Activated CD4-positive, alpha-beta T cell treated with anti-CD3 and anti-CD28 coated beads, Interleukin-2, Interleukin-4, amounts not matched to agents 100 ng/mL and 50 ng/mL, durations not matched to agents 16 hours and 8 hours (primary cell): ENCODE measurements at regions not wholly inside any gene's neighbourhood (a gene's known extent, or its start where the extent isn't known, plus 50 kb on each side); places are given as distances from the start of the nearest gene placed in this dataset.

ENCODE experiments used
- DNase-seq: peaks from one replicate; pipeline ENCODE4 v3.0.0-alpha.2; 2020; ENCODE audit warnings: low spot score

DNA sequence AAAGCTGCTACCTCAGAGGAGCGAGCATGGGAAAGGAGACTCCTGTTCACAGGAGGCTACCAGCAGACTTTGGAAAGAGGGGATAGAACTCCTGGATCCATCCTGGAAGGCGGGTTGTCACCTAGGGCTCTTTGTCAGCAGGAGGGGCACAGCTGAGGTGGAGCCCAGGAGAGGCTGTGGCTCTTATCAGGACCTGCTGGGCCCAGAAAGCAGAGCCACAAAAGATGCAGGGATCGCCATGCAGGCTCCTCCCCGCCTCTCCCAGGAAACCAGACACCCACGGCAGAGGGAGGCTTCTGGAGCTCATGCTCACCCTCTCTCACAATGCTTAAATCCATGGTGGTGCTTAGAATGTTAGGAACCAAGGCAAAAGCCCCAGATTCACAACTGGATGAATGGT, 994.2 kb downstream of the UQCRFS1 start:
- no peak for DNase-seq

- no peak for DNase-seq
Observed at GRCh38 chr19:28217022-28217421, 995.9 kb downstream of the UQCRFS1 start.

DNA sequence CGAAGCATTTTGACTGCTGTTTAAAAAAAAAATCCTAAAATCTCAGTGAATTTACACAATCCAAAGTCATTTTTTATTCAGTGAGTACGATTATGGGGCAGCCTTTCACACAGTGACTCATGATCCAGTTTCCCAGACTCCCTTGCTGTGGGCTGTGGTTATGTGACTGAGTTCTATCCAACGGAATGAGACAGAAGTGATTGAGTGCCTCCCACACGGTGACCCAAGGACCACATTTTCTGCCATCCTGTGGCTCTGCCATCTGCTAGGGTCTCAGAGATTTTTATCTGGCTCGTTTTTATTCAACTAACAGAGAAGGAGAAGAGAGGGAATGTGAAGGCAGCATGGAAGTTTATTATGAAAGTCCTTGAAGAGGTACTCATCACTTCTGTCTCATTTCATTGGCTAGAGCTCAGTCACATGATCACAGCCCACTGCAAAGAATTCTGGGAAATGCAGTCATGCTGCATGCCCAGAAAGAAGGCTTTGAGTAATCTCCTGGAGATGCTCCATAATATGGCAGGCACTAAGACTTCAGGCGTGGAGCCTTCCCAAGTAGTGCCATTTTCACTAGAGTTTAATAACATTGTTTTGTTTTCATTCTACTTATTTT, 999.4 kb downstream of the UQCRFS1 start:
- DNase-seq: no peak

GRCh38 chr19:28210886-28211285, 1002.1 kb downstream of the UQCRFS1 start:
- DNase-seq: no peak

GRCh38 chr19:28208745-28209144, 1004.2 kb downstream of the UQCRFS1 start:
- no peak for DNase-seq

DNA sequence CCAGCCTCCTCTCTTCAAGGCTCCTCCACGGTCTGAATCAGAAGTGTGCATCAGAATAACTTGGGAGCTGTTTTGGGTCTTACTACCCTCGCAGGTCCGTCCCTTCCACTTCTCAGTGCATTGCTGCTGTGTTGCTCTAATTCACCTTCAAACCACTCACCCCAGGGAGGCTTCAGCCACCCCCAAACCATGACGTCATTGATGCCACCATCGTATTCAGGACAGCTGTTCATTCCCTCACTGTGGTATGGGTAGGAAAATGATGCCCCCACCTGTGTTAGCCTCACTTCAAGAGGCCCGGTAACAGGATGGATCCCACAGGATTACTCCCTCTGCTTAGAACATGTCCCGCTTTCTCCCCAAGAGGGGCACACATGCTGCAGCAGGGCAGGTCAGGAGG, 1005.7 kb downstream of the UQCRFS1 start:
- DNase-seq: no peak

- no peak for DNase-seq
Observed at GRCh38 chr19:28201462-28201943, 1011.4 kb downstream of the UQCRFS1 start.

GRCh38 chr19:28199323-28199722, 1013.6 kb downstream of the UQCRFS1 start:
- no peak for DNase-seq

GRCh38 chr19:28196961-28197360, 1016.0 kb downstream of the UQCRFS1 start:
- DNase-seq: no peak

DNA sequence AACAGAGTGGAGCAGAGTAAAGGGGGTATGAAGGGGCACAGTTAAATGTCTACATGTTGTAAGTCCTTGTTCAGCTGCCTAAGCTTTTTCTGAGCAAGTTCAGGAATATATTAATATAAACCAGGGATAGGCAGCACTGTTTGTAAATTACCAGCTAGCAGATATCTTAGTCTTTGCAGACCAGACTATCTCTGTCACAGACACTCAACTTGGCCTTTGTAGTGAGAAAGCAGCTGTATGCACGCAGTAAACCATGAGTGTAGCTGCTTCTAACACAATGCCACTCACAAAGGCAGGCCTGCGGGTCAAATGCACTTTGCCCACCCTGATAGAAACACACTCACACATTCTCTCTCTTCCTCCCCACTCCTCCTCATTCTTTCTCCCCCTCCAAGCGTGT, 1016.9 kb downstream of the UQCRFS1 start:
- no peak for DNase-seq

DNA sequence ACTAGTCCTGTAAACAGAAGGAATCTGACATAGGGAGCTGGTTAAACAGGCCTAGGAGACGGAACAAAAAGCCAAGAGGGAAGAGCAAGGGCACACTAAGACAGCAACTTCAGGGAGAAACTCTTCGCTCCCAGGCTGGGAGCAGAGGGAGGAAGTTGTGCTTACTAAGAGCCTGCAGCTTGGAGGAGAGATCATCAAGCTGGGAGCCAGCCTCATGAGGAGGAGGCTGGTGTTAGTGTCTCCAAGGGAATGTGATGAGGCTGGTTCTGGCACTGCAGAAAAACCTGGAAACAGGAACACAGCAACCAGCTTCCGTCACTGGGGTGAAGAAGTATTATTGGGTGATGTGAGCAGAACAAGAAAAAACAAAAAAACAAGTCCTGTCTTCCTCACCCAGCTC, 1027.3 kb downstream of the UQCRFS1 start:
- no peak for DNase-seq

DNA sequence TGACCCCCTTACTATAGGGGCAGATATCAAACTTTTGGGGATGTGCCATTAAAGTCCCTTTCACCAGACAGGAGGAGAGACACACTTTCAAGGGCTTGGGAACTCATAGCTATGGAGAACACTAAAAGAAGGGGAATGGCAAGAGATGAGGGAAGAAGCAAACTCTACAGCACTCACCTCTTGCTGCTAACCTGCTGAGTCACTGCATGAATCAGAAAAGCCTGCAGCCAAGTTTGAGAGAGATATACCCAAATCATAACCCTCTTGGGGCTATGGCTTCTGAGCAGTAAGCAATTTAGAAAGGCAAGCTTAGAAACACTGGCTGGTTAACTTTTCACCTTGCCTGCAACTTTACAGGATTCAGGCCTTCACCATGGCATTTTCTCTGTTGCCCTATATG, 1028.0 kb downstream of the UQCRFS1 start:
- DNase-seq: no peak

- no peak for DNase-seq
Observed at GRCh38 chr19:28176193-28176592, 1036.8 kb downstream of the UQCRFS1 start.

- no peak for DNase-seq
Observed at GRCh38 chr19:28171983-28172382, 1041.0 kb downstream of the UQCRFS1 start.

- no peak for DNase-seq
Observed at GRCh38 chr19:28170066-28170465, 1042.9 kb downstream of the UQCRFS1 start.

DNA sequence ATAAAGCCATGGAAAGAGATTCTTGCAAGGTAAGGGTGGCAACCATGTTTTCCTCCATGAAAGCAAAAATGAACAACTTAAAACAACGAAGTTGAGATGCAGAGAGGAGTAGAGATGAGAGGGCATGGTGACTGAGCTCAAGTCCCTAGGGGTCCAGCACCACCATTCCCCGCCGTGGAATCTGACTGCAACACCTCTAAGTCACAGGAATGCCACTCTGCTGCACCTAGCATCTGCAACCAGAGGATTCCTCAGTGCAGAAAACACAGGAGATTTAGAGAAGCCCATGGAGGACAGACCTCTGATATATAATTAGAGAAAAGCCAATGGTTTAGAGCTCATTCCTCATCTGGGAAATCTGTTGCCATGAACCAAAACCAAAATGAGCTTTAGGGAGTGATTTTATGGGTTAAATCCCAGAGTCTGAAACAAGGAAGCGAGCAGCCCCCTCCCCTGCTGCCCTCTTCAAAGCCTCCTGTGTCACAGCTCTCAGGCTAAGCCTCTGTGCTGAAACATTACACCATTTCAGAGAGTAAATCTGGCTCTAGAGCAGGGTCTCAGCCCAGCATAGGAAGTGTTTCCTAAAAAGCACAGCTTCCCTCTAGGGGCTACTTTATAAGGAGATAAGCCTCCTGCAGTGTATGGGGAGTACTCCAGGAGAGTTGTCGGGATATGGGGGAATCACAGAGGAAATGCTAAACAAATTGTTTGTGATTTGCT, 1043.6 kb downstream of the UQCRFS1 start:
- DNase-seq: no peak

GRCh38 chr19:28168557-28168956, 1044.4 kb downstream of the UQCRFS1 start:
- no peak for DNase-seq

- DNase-seq: no peak
Observed at GRCh38 chr19:28166025-28166424, 1046.9 kb downstream of the UQCRFS1 start.

GRCh38 chr19:28164214-28164613, 1048.7 kb downstream of the UQCRFS1 start:
- DNase-seq: no peak

DNA sequence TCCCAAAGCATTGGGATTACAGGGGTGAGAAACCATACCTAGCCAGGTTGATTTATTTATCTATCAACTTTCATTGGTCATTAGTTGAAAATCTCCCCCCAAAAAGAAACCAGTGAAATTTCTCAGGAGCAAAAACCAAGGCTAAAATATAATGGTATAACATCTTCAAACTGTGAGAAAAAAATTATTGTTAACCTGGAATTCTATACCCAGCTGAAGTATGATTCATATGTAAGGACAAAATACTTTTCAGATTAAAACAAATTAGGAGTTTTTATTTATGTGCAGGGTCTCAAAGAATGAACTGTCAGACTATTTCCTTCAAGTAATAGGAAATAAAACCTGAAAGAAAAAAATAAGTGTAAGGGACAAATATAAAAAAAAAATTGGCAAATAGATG, 1053.9 kb downstream of the UQCRFS1 start:
- no peak for DNase-seq

DNA sequence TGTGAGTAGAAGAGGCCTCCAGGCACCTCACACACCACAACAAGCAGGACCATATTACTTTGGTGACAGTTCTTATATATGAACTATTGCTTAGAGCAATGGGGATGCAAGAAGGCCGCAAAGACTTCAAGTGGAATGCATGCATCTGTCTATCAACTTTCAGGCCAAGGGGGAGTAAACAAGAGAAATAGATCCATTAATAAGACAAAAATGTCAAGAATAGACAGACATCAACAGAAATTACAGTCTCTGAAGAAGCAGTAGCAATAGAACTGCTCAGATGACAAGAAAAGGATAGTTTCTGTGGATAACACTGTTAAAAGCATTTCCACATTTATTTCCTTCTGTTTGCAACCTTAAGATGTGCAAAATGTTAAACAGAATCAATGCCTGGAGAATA, 1057.7 kb downstream of the UQCRFS1 start:
- DNase-seq: no peak

DNA sequence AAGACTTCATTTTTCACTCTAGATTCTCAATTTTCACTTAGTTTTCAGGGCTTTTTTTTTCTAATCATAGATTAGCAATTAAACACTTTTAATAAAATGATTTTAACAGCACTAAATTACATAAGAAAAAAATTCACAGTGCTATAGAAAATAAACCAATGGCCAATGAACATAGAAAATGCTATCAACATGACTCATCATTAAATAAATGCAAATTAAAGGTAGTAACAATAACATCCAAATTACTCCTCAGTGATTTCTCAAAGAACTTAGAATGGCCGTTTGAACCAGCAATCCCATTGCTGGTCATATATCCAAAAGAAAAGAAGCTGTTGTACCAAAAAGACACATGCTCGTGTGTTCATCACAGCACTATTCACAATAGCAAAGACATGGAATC, 1058.9 kb downstream of the UQCRFS1 start:
- no peak for DNase-seq

DNA sequence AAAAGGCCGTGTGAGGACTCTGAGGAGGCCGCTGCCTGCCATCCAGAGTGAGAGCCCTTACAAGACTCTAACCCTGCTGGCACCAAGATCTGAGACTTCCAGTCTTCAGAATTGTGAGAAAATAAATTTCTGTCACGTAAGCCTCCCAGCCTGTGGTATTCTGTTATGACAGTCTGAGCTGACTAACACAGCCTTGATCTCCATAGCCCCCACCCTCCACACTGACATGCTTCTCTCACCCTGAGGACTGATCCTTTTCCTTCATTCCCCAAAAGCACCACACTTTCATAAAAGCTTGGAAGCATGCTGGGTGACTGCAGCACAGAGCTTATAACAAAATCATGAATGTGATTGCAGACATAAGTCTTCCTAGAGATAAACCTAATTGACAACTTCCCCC, 1059.8 kb downstream of the UQCRFS1 start:
- DNase-seq: no peak

- no peak for DNase-seq
Observed at GRCh38 chr19:28152195-28152594, 1060.8 kb downstream of the UQCRFS1 start.
